ENCODE measurements at regions not wholly inside any gene's neighbourhood (a gene's known extent, or its start where the extent isn't known, plus 50 kb on each side); places are given as distances from the start of the nearest gene placed in this dataset.
"Not testable (repeated sequence)": the region's sequence is repeated elsewhere in the genome, so short reads cannot be mapped to it uniquely, and the experiment has no call there.

GRCh38 chr10:2525781-2526180 is 541.6 kb upstream of the PFKP start:
- no peak for ATAC-seq (ENCODE audit: poor library complexity)
- H3K27me3 ChIP-seq (ENCODE audit: control insufficient read depth in 1 of 2, insufficient read depth in 2 of 2, low read length in 2 of 2) = no peaks in the 10 kb centered on the region
- Mint-ChIP-seq H3K36me3 (ENCODE audit: low read depth) (no peaks in the 10 kb centered on the region), H3K4me3 (no peak overlapping the region), H3K4me1 (ENCODE audit: low read depth) (no peaks in the 10 kb centered on the region), H3K27ac (no peak overlapping the region), H3K9me3 (peaks cover 3% of the 10 kb centered on the region), H3K27me3 (no peaks in the 10 kb centered on the region)
- H3K4me3 ChIP-seq (ENCODE audit: low read length) = no peak overlapping the region
- no peaks in the 10 kb centered on the region for H3K4me1 ChIP-seq (ENCODE audit: insufficient read depth, low read length)
- H3K9me3 ChIP-seq (ENCODE audit: control insufficient read depth in 1 of 2, insufficient read depth in 1 of 2, low read length in 2 of 2) = peaks cover 0 to 13% of the 10 kb centered on the region in 2 experiments
- TF ChIP-seq CTCF (IDR thresholded peaks at IDR 0.05) = no peak
- POLR2A ChIA-PET = no interaction called here
- no peak overlapping the region for H3K27ac ChIP-seq (ENCODE audit: low read depth in 1 of 2, low read length in 2 of 2)
- CTCF ChIA-PET = no interaction called here
- intact Hi-C loops (cut with DNase I, micrococcal nuclease) = no loop called here
- no peak for DNase-seq
- H3K36me3 ChIP-seq (ENCODE audit: insufficient read depth, low read length) = no peaks in the 10 kb centered on the region

- POLR2A ChIA-PET = no interaction called here
- Mint-ChIP-seq H3K4me3 (no peak overlapping the region), H3K27me3 (no peaks in the 10 kb centered on the region), H3K9me3 (peaks cover 3% of the 10 kb centered on the region), H3K4me1 (ENCODE audit: low read depth) (no peaks in the 10 kb centered on the region), H3K36me3 (ENCODE audit: low read depth) (no peaks in the 10 kb centered on the region), H3K27ac (no peak overlapping the region)
- H3K27me3 ChIP-seq (ENCODE audit: control insufficient read depth in 1 of 2, insufficient read depth in 2 of 2, low read length in 2 of 2) = no peaks in the 10 kb centered on the region
- H3K4me1 ChIP-seq (ENCODE audit: insufficient read depth, low read length) = no peaks in the 10 kb centered on the region
- no peak overlapping the region for H3K4me3 ChIP-seq (ENCODE audit: low read length)
- H3K27ac ChIP-seq (ENCODE audit: low read depth in 1 of 2, low read length in 2 of 2) = no peak overlapping the region
- TF ChIP-seq CTCF (IDR thresholded peaks at IDR 0.05) = no peak
- ATAC-seq (ENCODE audit: poor library complexity) = no peak
- no peaks in the 10 kb centered on the region for H3K9me3 ChIP-seq (ENCODE audit: control insufficient read depth in 1 of 2, insufficient read depth in 1 of 2, low read length in 2 of 2)
- no peak for DNase-seq
- CTCF ChIA-PET = no interaction called here
- intact Hi-C loops (cut with DNase I, micrococcal nuclease) = no loop called here
- H3K36me3 ChIP-seq (ENCODE audit: insufficient read depth, low read length) = no peaks in the 10 kb centered on the region
These were observed 548.2 kb upstream of the PFKP start for GRCh38 chr10:2519139-2519538.

GRCh38 chr10:2509081-2509531 is 558.2 kb upstream of the PFKP start:
- intact Hi-C loops (cut with DNase I, micrococcal nuclease) = no loop called here
- no peaks in the 10 kb centered on the region for H3K36me3 Mint-ChIP-seq (ENCODE audit: low read depth)
- TF ChIP-seq CTCF (IDR thresholded peaks at IDR 0.05) = no peak

GRCh38 chr10:2501366-2501940 is 565.9 kb upstream of the PFKP start:
- H3K27me3 ChIP-seq (ENCODE audit: control insufficient read depth in 1 of 2, insufficient read depth in 2 of 2, low read length in 2 of 2); intact Hi-C loops (cut with DNase I, micrococcal nuclease); POLR2A ChIA-PET; H3K27me3 Mint-ChIP-seq; ATAC-seq (ENCODE audit: poor library complexity); H3K36me3 Mint-ChIP-seq (ENCODE audit: low read depth); H3K27ac ChIP-seq (ENCODE audit: low read depth in 1 of 2, low read length in 2 of 2); CTCF ChIA-PET; H3K4me1 ChIP-seq (ENCODE audit: insufficient read depth, low read length); H3K4me3 ChIP-seq (ENCODE audit: low read length); H3K36me3 ChIP-seq (ENCODE audit: insufficient read depth, low read length): not testable (repeated sequence)
- H3K27ac Mint-ChIP-seq = peak overlapping the region; percentile 56
- peak in 1 of 14 experiments; percentile 35 for DNase-seq
- peaks cover 12% of the 10 kb centered on the region for H3K9me3 Mint-ChIP-seq
- H3K4me3 Mint-ChIP-seq = peak overlapping the region; percentile 26
- H3K9me3 ChIP-seq (ENCODE audit: control insufficient read depth in 1 of 2, insufficient read depth in 1 of 2, low read length in 2 of 2) = peaks cover 0 to 27% of the 10 kb centered on the region in 2 experiments
- peaks cover 17% of the 10 kb centered on the region for H3K4me1 Mint-ChIP-seq (ENCODE audit: low read depth)

More at GRCh38 chr10:2509081-2509531, 558.2 kb upstream of the PFKP start:
- peaks cover 7% of the 10 kb centered on the region for H3K27me3 Mint-ChIP-seq
- Histone ChIP-seq H3K9me3 (ENCODE audit: control insufficient read depth in 1 of 2, insufficient read depth in 1 of 2, low read length in 2 of 2) (no peaks in the 10 kb centered on the region), H3K36me3 (ENCODE audit: insufficient read depth, low read length) (no peaks in the 10 kb centered on the region), H3K27ac (ENCODE audit: low read depth in 1 of 2, low read length in 2 of 2) (no peak overlapping the region), H3K4me3 (ENCODE audit: low read length) (no peak overlapping the region), H3K27me3 (ENCODE audit: control insufficient read depth in 1 of 2, insufficient read depth in 2 of 2, low read length in 2 of 2) (no peaks in the 10 kb centered on the region), H3K4me1 (ENCODE audit: insufficient read depth, low read length) (no peaks in the 10 kb centered on the region)
- H3K4me1 Mint-ChIP-seq (ENCODE audit: low read depth) = no peaks in the 10 kb centered on the region
- H3K9me3 Mint-ChIP-seq = no peaks in the 10 kb centered on the region
- no peak overlapping the region for H3K27ac Mint-ChIP-seq
- DNase-seq = no peak
- CTCF ChIA-PET = no interaction called here
- no peak for ATAC-seq (ENCODE audit: poor library complexity)
- POLR2A ChIA-PET = no interaction called here
- H3K4me3 Mint-ChIP-seq = no peak overlapping the region
